Inflammatory macrophage treated with lipopolysaccharide for 1 hour (primary cell): ENCODE measurements at regions not wholly inside any gene's neighbourhood (a gene's known extent, or its start where the extent isn't known, plus 50 kb on each side); places are given as distances from the start of the nearest gene placed in this dataset.

Source experiments
- DNase-seq, 2 donors: peaks; one replicate each; pipeline ENCODE4 v3.0.0-alpha.2; 2020 to 2022

- no peak for DNase-seq
Measured at GRCh38 chr6:146904596-146904995, 299.6 kb upstream of the STXBP5 start.

GRCh38 chr6:146905181-146905704 lies 299.0 kb upstream of the STXBP5 start:
- DNase-seq = no peak

- no peak for DNase-seq
Measured at GRCh38 chr6:146908786-146909185, 295.4 kb upstream of the STXBP5 start.

- no peak for DNase-seq
Measured at GRCh38 chr6:146909376-146909775, 294.8 kb upstream of the STXBP5 start.

- DNase-seq = no peak
Measured at GRCh38 chr6:146909886-146910285, 294.3 kb upstream of the STXBP5 start.

GRCh38 chr6:146910611-146911010 lies 293.6 kb upstream of the STXBP5 start:
- DNase-seq = peak in 1 of 2 donors; percentile 10

- no peak for DNase-seq
Measured at GRCh38 chr6:146911635-146912215, 292.5 kb upstream of the STXBP5 start.

- DNase-seq = peak; percentile 28 to 36
Measured at GRCh38 chr6:146912730-146913685, 291.2 kb upstream of the STXBP5 start.

GRCh38 chr6:146913842-146914488 lies 290.3 kb upstream of the STXBP5 start:
- DNase-seq = peak; percentile 61 to 89

GRCh38 chr6:146914489-146915483 lies 289.4 kb upstream of the STXBP5 start:
- peak; percentile 74 to 94 for DNase-seq

GRCh38 chr6:146915671-146916127 lies 288.5 kb upstream of the STXBP5 start:
- DNase-seq = peak; percentile 68 to 85

- DNase-seq = peak; percentile 45 to 49
Measured at GRCh38 chr6:146916435-146917025, 287.7 kb upstream of the STXBP5 start.

- DNase-seq = no peak
Measured at GRCh38 chr6:146917182-146917581, 287.0 kb upstream of the STXBP5 start.

- no peak for DNase-seq
Measured at GRCh38 chr6:146917979-146918378, 286.2 kb upstream of the STXBP5 start.

GRCh38 chr6:146919017-146919416 lies 285.2 kb upstream of the STXBP5 start:
- no peak for DNase-seq

GRCh38 chr6:146923205-146923833 lies 280.9 kb upstream of the STXBP5 start:
- no peak for DNase-seq

- no peak for DNase-seq
Measured at GRCh38 chr6:146925846-146926245, 278.4 kb upstream of the STXBP5 start.

GRCh38 chr6:146928503-146928902 lies 275.7 kb upstream of the STXBP5 start:
- no peak for DNase-seq

- no peak for DNase-seq
Measured at GRCh38 chr6:146931214-146931613, 273.0 kb upstream of the STXBP5 start.

- DNase-seq = no peak
Measured at GRCh38 chr6:146937316-146937715, 266.9 kb upstream of the STXBP5 start.

GRCh38 chr6:146938266-146938665 lies 266.0 kb upstream of the STXBP5 start:
- no peak for DNase-seq
